PC-9 (cell line): ENCODE measurements at regions not wholly inside any gene's neighbourhood (a gene's known extent, or its start where the extent isn't known, plus 50 kb on each side); places are given as distances from the start of the nearest gene placed in this dataset.

Experiments
- BruUV-seq: library from RNA; stranded (reverse); fragments of 400-500 nt; replicated peaks from 2 replicates; lab custom pipeline; 2021; lab: Mats Ljungman, UMichigan
- CTCF ChIA-PET: fragments of 300-600 bp; sonication (Branson Sonifier 250); formaldehyde crosslinking; loops from one replicate; lab custom pipeline; 2022; ENCODE audit warnings: antibody characterized with exemption; lab: Charles Lee
- POLR2A ChIA-PET: fragments of 300-600 bp; sonication (Branson Sonifier 250); formaldehyde crosslinking; loops from one replicate; lab custom pipeline; 2022; ENCODE audit warnings: antibody characterized with exemption; ENCODE audit not compliant: unreplicated experiment; lab: Charles Lee
- DNase-seq, 2 experiments: peaks; one replicate each; pipeline versions ENCODE4 v3.0.0 to v3.0.0-alpha.2; 2015 to 2022; ENCODE audit warnings: mixed read lengths in 1 of 2
- H2AFZ ChIP-seq: fragments of 200-600 bp; sonication (generic); 2 replicates; pipeline ENCODE4 v1.8.1; 2017; ENCODE audit warnings: antibody characterized with exemption
- H3F3A ChIP-seq: fragments of 200-600 bp; sonication (generic); 2 replicates; pipeline ENCODE4 v1.8.1; 2017; ENCODE audit warnings: antibody characterized with exemption, mild to moderate bottlenecking, low read depth; ENCODE audit not compliant: insufficient read depth
- H3K27ac ChIP-seq: fragments of 200-600 bp; sonication (generic); 2 replicates; pipeline ENCODE4 v1.6.1; 2016; ENCODE audit warnings: mixed run types
- H3K27me3 ChIP-seq: fragments of 200-600 bp; sonication (generic); 2 replicates; pipeline ENCODE4 v1.6.1; 2016; ENCODE audit warnings: low read depth, mixed run types; ENCODE audit not compliant: insufficient read depth
- H3K36me3 ChIP-seq: fragments of 200-600 bp; sonication (generic); 2 replicates; pipeline ENCODE4 v1.6.1; 2016; ENCODE audit warnings: low read depth, mixed run types
- H3K4me1 ChIP-seq: fragments of 200-600 bp; sonication (generic); replicated peaks from 2 replicates; pipeline ENCODE4 v1.6.1; 2016; ENCODE audit warnings: mixed run types; ENCODE audit not compliant: insufficient read depth
- H3K4me2 ChIP-seq: fragments of 200-600 bp; sonication (generic); 2 replicates; pipeline ENCODE4 v1.6.1; 2017; ENCODE audit warnings: mixed run types
- H3K4me3 ChIP-seq: fragments of 200-600 bp; sonication (generic); 2 replicates; pipeline ENCODE4 v1.6.1; 2016; ENCODE audit warnings: mixed run types
- H3K79me2 ChIP-seq: fragments of 200-600 bp; sonication (generic); 2 replicates; pipeline ENCODE4 v1.6.1; 2017; ENCODE audit warnings: low read depth, mixed run types
- H3K9me2 ChIP-seq: fragments of 200-600 bp; sonication (generic); 2 replicates; pipeline ENCODE4 v1.8.1; 2017; ENCODE audit warnings: mild to moderate bottlenecking; ENCODE audit not compliant: insufficient read depth
- H3K9me3 ChIP-seq: fragments of 200-600 bp; sonication (generic); 2 replicates; pipeline ENCODE4 v1.8.1; 2016; ENCODE audit warnings: low read depth; ENCODE audit not compliant: insufficient read depth
- H4K20me1 ChIP-seq: fragments of 200-600 bp; sonication (generic); 2 replicates; pipeline ENCODE4 v1.8.1; 2017; ENCODE audit not compliant: insufficient read depth
- CTCF ChIP-seq: fragments of 200-600 bp; sonication (generic); conservative IDR thresholded peaks from 2 replicates; pipeline ENCODE4 v1.6.1; 2017; ENCODE audit warnings: mixed run types, antibody characterized with exemption, mild to moderate bottlenecking, moderate library complexity
- EZH2 ChIP-seq: fragments of 200-600 bp; sonication (generic); IDR thresholded peaks from 2 replicates; pipeline ENCODE4 v1.8.0; 2017; ENCODE audit warnings: antibody characterized with exemption, low read depth
- intact Hi-C: fragments of 100-400 bp; cut with micrococcal nuclease; formaldehyde crosslinking; loops from one replicate; pipeline ENCODE4 v1.10.0; 2022; ENCODE audit not compliant: unreplicated experiment

- Histone ChIP-seq H3K27me3 (peaks cover 87% of the 10 kb centered on the region), H3K4me3 (no peak overlapping the region), H3K9me2 (no peaks in the 10 kb centered on the region), H3K9me3 (no peaks in the 10 kb centered on the region), H3K27ac (no peak overlapping the region), H3K79me2 (no peaks in the 10 kb centered on the region), H3F3A (no peaks in the 10 kb centered on the region), H4K20me1 (no peaks in the 10 kb centered on the region), H3K36me3 (no peaks in the 10 kb centered on the region), H3K4me1 (no peaks in the 10 kb centered on the region), H2AFZ (no peak overlapping the region), H3K4me2 (no peak overlapping the region)
- ChIA-PET CTCF (no interaction called here), POLR2A (no interaction called here)
- intact Hi-C loops = no loop called here
- no peak for DNase-seq
- TF ChIP-seq EZH2 (no peak), CTCF (no peak)
- no TSS peak for BruUV-seq
Measured at GRCh38 chr6:170227996-170228945, 62.6 kb downstream of the DLL1 start.

DNA sequence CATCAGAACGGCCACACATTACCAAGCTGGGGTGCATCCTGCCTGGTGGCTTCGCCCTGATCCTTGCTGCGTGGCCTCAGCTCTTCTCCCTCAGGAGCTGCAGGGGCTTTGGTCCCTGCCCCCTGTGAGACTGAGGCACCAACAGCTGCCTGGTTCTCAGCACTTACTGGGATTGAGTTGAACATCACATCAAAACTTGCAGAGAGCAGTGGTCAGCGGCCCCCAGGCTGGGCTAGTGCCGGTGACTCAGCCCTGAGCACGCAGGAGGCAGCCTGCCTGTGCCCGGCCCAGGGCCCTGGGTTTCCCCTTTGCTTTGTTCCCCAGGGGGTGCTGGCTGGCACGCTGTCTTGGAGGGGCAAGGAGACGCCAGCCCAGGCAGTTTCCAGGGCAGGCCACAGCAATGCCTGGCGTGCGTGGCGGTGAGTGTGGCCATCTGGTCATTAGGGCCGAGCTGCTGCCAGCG, 63.3 kb downstream of the DLL1 start:
- H3K79me2 ChIP-seq = no peaks in the 10 kb centered on the region
- no peaks in the 10 kb centered on the region for H3K36me3 ChIP-seq
- DNase-seq = no peak
- intact Hi-C loops = no loop called here
- H3K4me3 ChIP-seq = no peak overlapping the region
- no peak overlapping the region for H2AFZ ChIP-seq
- BruUV-seq = no TSS peak
- H3K4me2 ChIP-seq = no peak overlapping the region
- ChIA-PET POLR2A (no interaction called here), CTCF (no interaction called here)
- no peak for TF ChIP-seq EZH2
- no peak for TF ChIP-seq CTCF
- no peak overlapping the region for H3K27ac ChIP-seq
- no peaks in the 10 kb centered on the region for H3K4me1 ChIP-seq
- peaks cover 79% of the 10 kb centered on the region for H3K27me3 ChIP-seq
- no peaks in the 10 kb centered on the region for H3F3A ChIP-seq
- no peaks in the 10 kb centered on the region for H3K9me3 ChIP-seq
- no peaks in the 10 kb centered on the region for H3K9me2 ChIP-seq
- no peaks in the 10 kb centered on the region for H4K20me1 ChIP-seq

- DNase-seq = no peak
- H3K36me3 ChIP-seq = no peaks in the 10 kb centered on the region
- H3K27ac ChIP-seq = no peak overlapping the region
- TF ChIP-seq CTCF (no peak), EZH2 (no peak)
- H4K20me1 ChIP-seq = no peaks in the 10 kb centered on the region
- no peaks in the 10 kb centered on the region for H3F3A ChIP-seq
- H3K4me1 ChIP-seq = no peaks in the 10 kb centered on the region
- no TSS peak for BruUV-seq
- H3K9me2 ChIP-seq = no peaks in the 10 kb centered on the region
- intact Hi-C loops = no loop called here
- H3K27me3 ChIP-seq = peaks cover 70% of the 10 kb centered on the region
- CTCF ChIA-PET = no interaction called here
- H3K4me3 ChIP-seq = no peak overlapping the region
- no peaks in the 10 kb centered on the region for H3K9me3 ChIP-seq
- H2AFZ ChIP-seq = no peak overlapping the region
- POLR2A ChIA-PET = no interaction called here
- no peaks in the 10 kb centered on the region for H3K79me2 ChIP-seq
- no peak overlapping the region for H3K4me2 ChIP-seq
Measured at GRCh38 chr6:170226647-170227046, 64.2 kb downstream of the DLL1 start.
